ENCODE measurements at regions not wholly inside any gene's neighbourhood (a gene's known extent, or its start where the extent isn't known, plus 50 kb on each side); places are given as distances from the start of the nearest gene placed in this dataset.

DNA sequence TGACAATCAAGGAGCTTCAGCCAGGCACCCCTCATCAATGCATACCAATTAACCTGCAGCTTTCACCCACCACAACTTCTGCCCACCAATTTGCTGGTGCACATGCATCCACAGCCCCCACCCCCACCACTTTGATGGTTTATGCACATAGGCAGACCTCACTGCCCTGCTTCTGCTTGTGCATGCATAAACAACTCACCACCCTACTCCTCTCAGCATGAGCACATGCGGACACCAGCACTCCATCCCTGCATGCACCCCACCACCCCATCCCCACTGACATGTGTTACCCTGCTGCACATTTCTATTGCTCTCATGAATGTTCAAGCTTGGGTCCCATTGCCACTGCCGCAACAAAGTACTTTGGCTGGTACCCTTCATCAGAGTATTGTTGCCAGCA is 94.5 kb upstream of the GALNTL6 start:
- no peak for TF ChIP-seq JUNB (IDR thresholded peaks at IDR 0.05; ENCODE audit: unreplicated experiment)
- TF ChIP-seq, protein P1, sequence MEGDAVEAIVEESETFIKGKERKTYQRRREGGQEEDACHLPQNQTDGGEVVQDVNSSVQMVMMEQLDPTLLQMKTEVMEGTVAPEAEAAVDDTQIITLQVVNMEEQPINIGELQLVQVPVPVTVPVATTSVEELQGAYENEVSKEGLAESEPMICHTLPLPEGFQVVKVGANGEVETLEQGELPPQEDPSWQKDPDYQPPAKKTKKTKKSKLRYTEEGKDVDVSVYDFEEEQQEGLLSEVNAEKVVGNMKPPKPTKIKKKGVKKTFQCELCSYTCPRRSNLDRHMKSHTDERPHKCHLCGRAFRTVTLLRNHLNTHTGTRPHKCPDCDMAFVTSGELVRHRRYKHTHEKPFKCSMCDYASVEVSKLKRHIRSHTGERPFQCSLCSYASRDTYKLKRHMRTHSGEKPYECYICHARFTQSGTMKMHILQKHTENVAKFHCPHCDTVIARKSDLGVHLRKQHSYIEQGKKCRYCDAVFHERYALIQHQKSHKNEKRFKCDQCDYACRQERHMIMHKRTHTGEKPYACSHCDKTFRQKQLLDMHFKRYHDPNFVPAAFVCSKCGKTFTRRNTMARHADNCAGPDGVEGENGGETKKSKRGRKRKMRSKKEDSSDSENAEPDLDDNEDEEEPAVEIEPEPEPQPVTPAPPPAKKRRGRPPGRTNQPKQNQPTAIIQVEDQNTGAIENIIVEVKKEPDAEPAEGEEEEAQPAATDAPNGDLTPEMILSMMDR (conservative IDR thresholded peaks at IDR 0.05; ENCODE audit: low read depth in 2 of 2), result no peak
- TF ChIP-seq CREB1 (CRISPR knock-in tag; IDR thresholded peaks at IDR 0.05; ENCODE audit: low read depth), result no peak
- TF ChIP-seq EZH2 (IDR thresholded peaks at IDR 0.05; ENCODE audit: low read depth, unreplicated experiment), result no peak
- no peak for TF ChIP-seq POLR2AphosphoS5 (IDR thresholded peaks at IDR 0.05; ENCODE audit: low read depth)
- TF ChIP-seq STAT1 (IDR thresholded peaks at IDR 0.05; ENCODE audit: unreplicated experiment), result no peak
- TF ChIP-seq EZH2phosphoT487 (IDR thresholded peaks at IDR 0.05; ENCODE audit: unreplicated experiment), result no peak

Measured in GM23338 (cell line).